Heart right ventricle (tissue), 16 donors: ENCODE measurements at regions not wholly inside any gene's neighbourhood (a gene's known extent, or its start where the extent isn't known, plus 50 kb on each side); places are given as distances from the start of the nearest gene placed in this dataset.

Source experiments
- ATAC-seq, 8 donors: fragments of 200-7000 bp; cut with Tn5 transposase; one replicate each; pipeline ENCODE4 v1.9.1; 2020; ENCODE audit warnings: mild to moderate bottlenecking in 8 of 8, moderate library complexity in 8 of 8, moderate number of reproducible peaks in 1 of 8
- DNase-seq, 2 donors: peaks; one replicate each; pipeline ENCODE4 v3.0.0-alpha.2; 2020
- H3K27ac ChIP-seq, 10 donors: fragments of 200-600 bp; sonication (generic) in 2 of 10; one replicate each; pipeline versions ENCODE4 v1.5.0 to v1.8.0; 2020 to 2022; ENCODE audit warnings: mild to moderate bottlenecking in 3 of 10
- H3K27me3 ChIP-seq, 7 donors: fragments of 200-600 bp; one replicate each; pipeline ENCODE4 v1.8.0; 2021 to 2022; ENCODE audit warnings: mild to moderate bottlenecking in 2 of 7
- H3K36me3 ChIP-seq, 9 donors: fragments of 200-600 bp; sonication (generic) in 1 of 9; one replicate each; pipeline versions ENCODE4 v1.5.0 to v1.8.0; 2020 to 2022; ENCODE audit warnings: mild to moderate bottlenecking in 2 of 9
- H3K4me1 ChIP-seq, 9 donors: fragments of 200-600 bp; sonication (generic) in 1 of 9; one replicate each; pipeline versions ENCODE4 v1.5.0 to v1.8.0; 2020 to 2022; ENCODE audit warnings: mild to moderate bottlenecking in 4 of 9
- H3K4me3 ChIP-seq, 10 donors: fragments of 200-600 bp; sonication (generic) in 2 of 10; one replicate each; pipeline versions ENCODE4 v1.5.0 to v1.8.0; 2020 to 2022; ENCODE audit warnings: mild to moderate bottlenecking in 7 of 10, moderate library complexity in 2 of 10
- H3K9me3 ChIP-seq, 11 donors: fragments of 200-600 bp in 10 of 11; sonication (generic) in 2 of 11; one replicate each; pipeline versions ENCODE4 v1.5.0 to v1.8.0; 2013 to 2022; ENCODE audit warnings: mild to moderate bottlenecking in 2 of 11, control low read depth in 1 of 11, moderate library complexity in 1 of 11
- CTCF ChIP-seq, 9 donors: fragments of 200-600 bp; sonication (generic) in 2 of 9; IDR thresholded peaks; one replicate each; pipeline versions ENCODE4 v1.5.0 to v1.8.0; 2021 to 2022; ENCODE audit warnings: antibody characterized with exemption in 9 of 9, mild to moderate bottlenecking in 5 of 9, moderate library complexity in 1 of 9
- WGBS, 2 donors: extraction: QIAGEN DNeasy Blood & Tissue Kit; methylation state at CpG; one replicate each; pipeline ENCODE4 v1.1.7; 2013; ENCODE audit warnings: inconsistent platforms in 1 of 2; 5-methylcytosine and 5-hydroxymethylcytosine counted together
- intact Hi-C, 10 donors: fragments of 100-400 bp; cut with DNase I; formaldehyde crosslinking; loops; one replicate each; pipeline versions ENCODE4 v1.11.1 to v1.14.2; 2022
- donor health status: Arrhythmogenic right ventricular cardiomyopathy.
- donor health status: ischemic (EF 13 %, LVEDD 7.1; RV severe dilation, severe dysfunction).
- donor health status: healthy with polysubstance abuse.
- donor health status: DM: no; HTN: yes; CAD: no.
- donor health status: DM: no; HTN: no; CAD: no.
- donor health status: ischemic (EF 25% LVEDD 6.9; RV normal size, moderate dysfunction).
- donor health status: ischemic (EF 25% LVEDD 5.7; RV mildly dilated, moderate dysfunction).
- donor health status: healthy.
- donor health status: DM: yes; HTN: yes; CAD: no.
- donor health status: Ischemic cardiomyopathy.
- donor health status: ischemic (EF 35%, LVEDD 5.7; RV mildly dilated, moderate dysfunction).
- donor health status: nonischemic (EF 11% LVEDD 7.7; RV severe dilation, severe dysfunction).
- donor health status: DM: yes; HTN: yes; CAD: no.
- donor health status: PGD.
- donor health status: ischemic (EF 29% LVEDD 5.4; RV normal size, mild dysfunction).
- donor health status: nonischemic (EF 23%, LVEDD 6.1; RV moderate dilation, normal function).

GRCh38 chr4:36900446-36900987 lies 344.0 kb upstream of the NWD2 start:
- 86 to 89% methylated on average over 4 of the region's 4 CpGs for WGBS, 2 donors
- DNase-seq (no peak), ATAC-seq (no peak)
- Histone ChIP-seq H3K9me3 (no peaks in the 10 kb centered on the region), H3K27me3 (no peaks in the 10 kb centered on the region), H3K4me1 (no peaks in the 10 kb centered on the region), H3K36me3 (no peaks in the 10 kb centered on the region), H3K27ac (no peak overlapping the region), H3K4me3 (no peak overlapping the region)
- intact Hi-C loops: no loop called here
- TF ChIP-seq CTCF (IDR thresholded peaks at IDR 0.05): no peak

- WGBS, 2 donors: 86 to 95% methylated on average over 3 of the region's 3 CpGs
- H3K4me1 ChIP-seq: no peaks in the 10 kb centered on the region
- ATAC-seq (no peak), DNase-seq (no peak)
- no peaks in the 10 kb centered on the region for H3K27me3 ChIP-seq
- intact Hi-C loops: no loop called here
- H3K4me3 ChIP-seq: no peak overlapping the region
- no peak overlapping the region for H3K27ac ChIP-seq
- no peaks in the 10 kb centered on the region for H3K9me3 ChIP-seq
- no peaks in the 10 kb centered on the region for H3K36me3 ChIP-seq
- TF ChIP-seq CTCF (IDR thresholded peaks at IDR 0.05): no peak
Measured at GRCh38 chr4:36904823-36905222, 339.7 kb upstream of the NWD2 start.

DNA sequence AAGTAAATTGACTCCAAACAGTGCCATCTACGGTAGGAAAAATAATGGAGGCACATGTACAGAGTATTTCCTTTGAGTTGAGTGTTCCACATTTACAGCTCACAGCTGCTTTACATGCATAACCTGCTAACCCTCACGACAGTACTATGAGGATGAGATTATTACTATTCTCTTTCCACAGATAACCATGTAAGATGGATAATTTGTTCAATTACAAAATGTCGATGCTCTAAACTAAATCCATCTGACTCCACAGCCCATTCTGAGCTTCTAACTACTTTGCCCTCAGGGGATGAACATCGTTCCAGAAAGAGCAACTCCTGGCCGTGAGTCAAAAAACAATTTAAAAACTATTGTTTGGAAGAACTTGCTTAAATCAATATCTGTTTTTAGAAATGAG lies 330.4 kb upstream of the NWD2 start:
- 55 to 64% methylated on average over 5 of the region's 5 CpGs for WGBS, 2 donors
- Histone ChIP-seq H3K36me3 (no peaks in the 10 kb centered on the region), H3K27ac (no peak overlapping the region), H3K4me1 (no peaks in the 10 kb centered on the region), H3K27me3 (no peaks in the 10 kb centered on the region), H3K9me3 (no peaks in the 10 kb centered on the region), H3K4me3 (no peak overlapping the region)
- TF ChIP-seq CTCF (IDR thresholded peaks at IDR 0.05): no peak
- DNase-seq: no peak
- intact Hi-C loops: no loop called here
- no peak for ATAC-seq

DNA sequence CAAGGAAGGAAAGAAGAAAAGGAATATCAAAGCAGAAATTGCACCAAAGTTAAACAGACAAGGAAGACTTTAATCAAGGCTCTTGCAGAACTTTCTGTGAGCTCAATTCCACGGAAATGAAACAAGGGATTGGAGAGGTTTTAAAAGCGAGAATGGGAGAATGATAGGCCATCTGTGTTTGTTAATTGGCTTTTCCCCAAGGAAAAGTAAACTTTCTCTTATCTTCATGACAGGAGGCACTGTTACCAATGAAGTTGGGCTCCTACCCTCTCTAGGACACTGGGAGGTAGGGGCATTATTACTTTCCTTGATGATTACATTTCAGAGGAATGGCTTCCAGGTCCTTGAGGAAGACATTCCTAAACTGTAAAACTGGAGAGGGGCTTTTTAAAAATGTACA lies 328.8 kb upstream of the NWD2 start:
- DNase-seq (no peak), ATAC-seq (no peak)
- intact Hi-C loops: no loop called here
- Histone ChIP-seq H3K9me3 (no peaks in the 10 kb centered on the region), H3K27me3 (no peaks in the 10 kb centered on the region), H3K36me3 (no peaks in the 10 kb centered on the region), H3K4me1 (no peaks in the 10 kb centered on the region), H3K27ac (no peak overlapping the region), H3K4me3 (no peak overlapping the region)
- 61 to 65% methylated on average over 2 of the region's 2 CpGs for WGBS, 2 donors
- TF ChIP-seq CTCF (IDR thresholded peaks at IDR 0.05): no peak
